Inferior parietal cortex (tissue), 1 donor: ENCODE measurements at regions not wholly inside any gene's neighbourhood (a gene's known extent, or its start where the extent isn't known, plus 50 kb on each side); places are given as distances from the start of the nearest gene placed in this dataset.

Experiments used
- DNase-seq: peaks from one replicate; pipeline ENCODE4 v3.0.0-alpha.2; 2016; ENCODE audit errors: extremely low spot score

DNA sequence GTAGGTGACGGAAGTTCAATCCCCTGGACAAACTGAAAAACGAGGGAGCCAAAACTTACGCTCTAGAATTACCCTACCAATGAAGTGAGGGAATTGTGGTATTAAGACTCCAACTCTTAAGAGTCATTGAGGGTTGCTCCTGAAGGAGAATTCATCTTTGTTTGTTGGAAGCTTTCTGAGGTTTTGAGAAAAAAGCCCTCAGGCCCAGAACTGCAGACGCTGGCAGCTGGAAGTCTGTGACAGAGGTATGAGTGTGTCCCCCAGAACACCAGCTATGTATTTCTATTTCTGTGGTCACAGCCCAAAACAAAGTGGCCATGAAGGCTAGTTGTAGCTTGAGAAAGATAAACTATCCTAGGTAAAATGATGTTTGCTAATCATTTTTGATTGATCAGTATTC, 438.8 kb upstream of the B3GALT2 start:
- no peak for DNase-seq

DNA sequence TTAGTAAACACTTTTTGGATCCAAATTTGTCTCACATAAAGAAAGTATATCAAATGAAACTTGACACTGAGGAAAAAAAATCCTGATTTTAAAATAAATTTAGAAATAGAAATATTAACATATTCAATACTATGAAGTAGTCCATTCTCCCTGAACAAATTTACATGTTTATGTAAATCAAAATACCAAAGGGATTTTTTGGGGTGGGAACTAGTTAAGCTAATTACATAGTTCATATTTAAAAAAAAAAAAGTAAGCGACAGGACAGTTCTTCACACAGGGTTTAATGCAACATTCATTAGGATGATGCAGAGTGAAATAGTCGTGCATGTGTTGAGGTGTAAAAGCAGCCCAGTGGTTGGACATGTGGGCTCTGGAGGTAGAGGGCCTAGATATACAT, 433.5 kb upstream of the B3GALT2 start:
- no peak for DNase-seq

DNA sequence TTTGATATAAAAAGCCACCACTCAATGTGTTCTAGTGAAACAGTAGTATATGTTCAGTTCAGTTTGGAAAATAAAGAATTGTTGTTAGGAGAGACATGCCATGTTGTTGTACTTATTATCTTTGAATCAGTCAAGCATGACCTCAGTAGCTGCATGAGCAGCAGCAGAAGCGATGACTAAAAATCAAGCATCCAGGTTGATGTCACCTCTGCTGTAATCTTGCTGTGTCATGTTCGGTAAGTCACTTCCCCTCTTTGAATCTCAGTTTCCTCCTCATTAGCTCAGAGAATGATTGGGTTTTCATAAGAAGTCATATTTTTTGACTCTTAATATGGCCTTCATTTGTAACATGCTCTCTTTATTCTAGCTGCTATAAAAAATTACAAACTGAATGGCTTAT, 428.4 kb upstream of the B3GALT2 start:
- no peak for DNase-seq

DNA sequence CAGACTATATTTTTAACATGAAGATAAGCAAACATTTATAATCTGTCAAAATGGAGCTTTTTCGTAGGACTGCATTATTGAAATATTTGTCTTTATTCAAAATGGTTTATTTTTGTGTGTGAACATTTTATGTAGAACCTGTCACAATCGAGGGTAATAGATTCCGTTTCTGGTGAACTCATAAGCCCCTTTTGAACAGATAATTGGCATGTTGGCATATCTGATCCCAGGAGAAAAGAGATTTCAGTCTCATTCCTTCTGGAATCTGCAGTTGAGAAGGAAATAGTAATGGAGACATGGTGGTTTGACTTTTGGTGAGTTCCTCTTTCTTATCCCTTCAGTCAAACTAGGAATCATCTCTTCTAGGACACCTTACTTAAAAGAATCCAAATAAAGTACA, 427.9 kb upstream of the B3GALT2 start:
- DNase-seq, result no peak

DNA sequence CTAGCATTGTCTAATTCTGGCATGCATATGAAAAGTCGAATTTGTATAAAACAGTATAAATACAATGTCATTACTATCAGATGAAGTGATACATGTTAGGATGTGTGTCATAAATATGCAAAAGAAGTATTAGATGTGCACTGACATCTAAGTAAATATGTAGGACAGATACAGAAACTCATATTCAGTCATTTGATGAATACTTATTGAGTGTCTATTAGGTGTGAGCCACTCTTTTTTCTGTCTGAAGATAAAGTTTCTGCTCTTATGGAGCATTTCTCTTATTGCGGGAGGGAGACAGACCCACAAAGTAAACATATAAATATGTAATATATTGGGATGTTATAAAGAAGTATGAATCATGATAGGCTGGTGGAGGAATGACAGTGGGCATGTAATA, 426.6 kb upstream of the B3GALT2 start:
- DNase-seq, result no peak

DNA sequence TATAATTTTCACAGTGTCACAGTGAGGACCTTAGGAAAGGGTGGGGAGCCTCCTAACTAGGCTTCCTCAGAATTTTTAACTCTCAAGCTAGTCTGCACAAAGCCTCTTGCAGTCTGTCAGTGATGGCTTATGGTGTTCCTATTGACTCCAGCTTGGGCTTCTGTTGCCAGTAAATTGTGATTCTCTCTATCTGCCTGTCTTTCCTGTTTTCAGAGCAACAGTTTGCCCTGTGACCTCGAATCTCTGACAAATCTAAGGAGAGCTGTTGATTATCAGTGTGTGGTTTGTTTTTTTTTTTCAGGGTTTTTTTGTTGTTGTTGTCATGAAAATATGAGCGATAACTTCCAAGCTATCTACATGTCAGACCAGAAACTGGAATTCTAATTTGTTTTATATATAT, 423.2 kb upstream of the B3GALT2 start:
- DNase-seq, result no peak

DNA sequence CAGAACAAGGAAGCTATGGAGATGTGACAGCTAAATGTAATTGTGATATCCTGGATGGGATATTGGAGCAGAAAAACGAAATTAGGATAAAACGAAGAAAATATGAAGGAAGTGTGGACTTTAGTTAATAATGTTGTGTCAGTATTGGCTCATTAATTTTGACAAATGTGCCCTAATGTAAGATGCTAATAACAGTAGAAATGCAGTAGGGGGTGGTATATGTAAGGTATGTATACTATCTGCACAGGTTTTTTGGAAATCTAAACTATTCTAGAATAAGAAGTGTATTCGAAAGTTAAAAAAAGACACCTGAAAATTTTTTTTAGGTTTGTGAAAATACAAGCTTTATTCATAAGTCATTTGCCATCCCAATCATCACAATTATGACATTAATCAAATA, 421.4 kb upstream of the B3GALT2 start:
- no peak for DNase-seq

DNA sequence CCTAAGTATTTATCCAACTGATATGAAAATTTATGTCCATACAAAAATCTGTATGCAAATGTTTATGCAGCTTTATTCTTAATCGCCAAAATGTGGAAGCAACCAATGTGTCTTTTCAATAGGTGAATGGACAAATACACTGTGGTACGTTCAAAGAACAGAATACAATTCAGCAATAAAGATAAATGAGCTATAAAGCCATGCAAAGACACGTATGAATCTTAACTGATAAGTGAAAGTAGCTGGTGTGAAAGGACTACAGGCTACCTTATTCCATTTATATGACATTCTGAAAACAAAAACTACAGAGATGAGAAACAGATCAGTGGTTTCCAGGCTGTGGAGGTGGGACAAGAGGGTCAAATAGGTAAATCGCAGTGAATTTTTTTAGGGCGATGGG, 419.6 kb upstream of the B3GALT2 start:
- no peak for DNase-seq

DNA sequence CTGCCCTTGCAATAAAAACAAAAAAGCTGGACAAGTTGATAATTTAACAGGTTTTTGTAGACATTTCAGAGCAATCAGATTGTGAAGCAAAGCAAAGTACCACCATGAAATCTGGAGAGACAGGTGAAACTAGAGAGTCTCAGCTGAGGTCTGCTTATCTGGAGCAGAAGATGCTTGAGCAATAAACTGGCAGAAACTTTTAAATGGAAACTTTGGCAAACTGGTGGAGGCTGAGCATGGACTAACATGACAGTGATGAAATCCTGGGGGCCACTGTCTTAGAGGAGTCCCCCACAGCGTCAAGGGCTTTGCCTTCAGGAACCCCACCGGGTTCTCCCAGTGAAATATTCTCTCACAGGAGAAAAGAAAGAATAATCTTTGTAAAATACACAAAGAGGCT, 416.3 kb upstream of the B3GALT2 start:
- no peak for DNase-seq

DNA sequence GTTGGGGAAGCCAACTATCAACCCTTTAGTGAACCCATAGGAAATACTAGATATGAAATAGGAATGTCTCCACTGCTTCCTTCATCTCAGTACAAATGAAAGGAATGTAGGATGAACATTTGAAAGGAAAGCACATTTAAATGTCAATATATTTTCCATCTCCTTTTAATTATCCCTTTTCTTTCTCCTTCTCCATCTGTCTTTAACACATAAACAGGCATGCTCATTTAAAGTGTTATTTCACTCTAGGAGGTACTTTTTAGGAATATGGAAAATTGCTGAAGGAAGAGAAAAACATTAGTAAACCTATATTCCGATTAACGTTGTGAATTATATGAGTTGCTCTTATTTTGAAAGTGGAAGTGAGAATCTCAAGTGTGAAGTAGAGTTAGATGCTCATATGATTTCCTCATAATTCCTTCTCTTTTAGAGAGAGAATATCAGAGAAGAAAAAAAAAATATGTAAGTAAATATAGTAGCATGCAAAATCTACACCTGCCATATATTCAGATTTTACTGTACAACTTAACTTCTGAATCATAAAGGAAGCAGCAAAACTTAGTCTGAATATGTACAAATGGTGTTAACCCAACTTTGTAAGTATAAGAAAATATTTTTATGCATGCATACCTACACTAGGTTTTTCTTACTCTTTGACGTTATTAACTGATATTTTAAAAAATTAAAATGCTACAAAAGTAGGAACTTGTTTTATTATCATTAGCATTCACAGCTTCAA, 406.9 kb upstream of the B3GALT2 start:
- no peak for DNase-seq

DNA sequence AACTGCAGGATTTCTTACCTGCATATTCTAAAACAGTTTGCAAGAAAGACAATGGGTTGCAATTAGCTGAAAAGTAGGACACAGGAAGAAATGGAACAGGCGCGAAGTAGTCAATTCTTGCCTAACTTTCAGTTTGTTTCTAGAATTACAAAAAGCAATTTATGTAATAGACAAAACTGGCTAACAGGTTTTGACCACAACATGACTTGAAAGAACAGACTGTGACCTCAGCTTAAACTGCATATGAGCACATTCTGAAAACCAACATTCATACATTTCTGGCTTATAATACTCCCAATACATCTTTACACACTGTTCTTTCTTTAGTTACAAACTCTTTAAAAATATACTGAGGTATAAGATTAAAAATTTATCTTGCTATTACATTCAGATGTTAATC, 405.9 kb upstream of the B3GALT2 start:
- no peak for DNase-seq

DNA sequence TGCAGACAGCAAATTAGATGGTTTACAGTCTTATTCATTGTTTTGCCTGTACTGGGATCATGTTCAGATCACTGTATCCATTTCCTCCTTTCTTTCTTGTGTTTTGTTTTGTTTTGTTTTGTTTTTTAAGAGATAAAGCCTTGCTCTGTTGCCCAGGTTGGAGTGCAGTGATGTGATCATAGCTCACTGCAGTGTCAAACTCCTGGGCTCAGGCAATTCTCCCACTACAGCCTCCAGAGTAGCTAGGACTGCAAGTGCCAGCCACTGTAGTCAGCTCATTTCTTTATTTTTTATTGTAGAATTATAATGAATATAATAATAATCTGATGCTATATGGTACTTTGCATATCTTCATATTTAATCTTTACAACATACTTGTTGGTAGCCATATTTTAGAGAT, 403.7 kb upstream of the B3GALT2 start:
- DNase-seq, result no peak

DNA sequence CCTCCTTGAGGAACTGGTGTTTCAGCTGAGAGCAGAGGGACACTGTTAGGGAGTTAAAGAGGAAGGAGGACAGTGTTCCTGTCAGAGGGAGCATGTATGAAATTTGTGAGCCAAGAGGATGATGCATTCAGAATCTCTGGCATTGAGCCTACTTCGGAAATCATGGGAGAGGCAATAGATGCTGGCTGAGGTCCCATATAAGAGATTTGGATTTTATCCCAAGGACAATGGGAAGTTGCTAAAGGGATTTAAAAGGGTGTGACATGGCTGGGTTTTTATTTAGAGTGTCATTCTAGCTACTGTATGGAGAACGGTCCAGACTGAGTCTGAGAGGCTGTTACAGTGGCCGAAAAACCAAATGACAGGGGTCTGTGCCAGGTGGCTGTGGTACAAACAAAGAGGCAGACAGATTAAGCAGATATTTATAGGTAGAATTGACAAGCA, 403.2 kb upstream of the B3GALT2 start:
- DNase-seq, result no peak

DNA sequence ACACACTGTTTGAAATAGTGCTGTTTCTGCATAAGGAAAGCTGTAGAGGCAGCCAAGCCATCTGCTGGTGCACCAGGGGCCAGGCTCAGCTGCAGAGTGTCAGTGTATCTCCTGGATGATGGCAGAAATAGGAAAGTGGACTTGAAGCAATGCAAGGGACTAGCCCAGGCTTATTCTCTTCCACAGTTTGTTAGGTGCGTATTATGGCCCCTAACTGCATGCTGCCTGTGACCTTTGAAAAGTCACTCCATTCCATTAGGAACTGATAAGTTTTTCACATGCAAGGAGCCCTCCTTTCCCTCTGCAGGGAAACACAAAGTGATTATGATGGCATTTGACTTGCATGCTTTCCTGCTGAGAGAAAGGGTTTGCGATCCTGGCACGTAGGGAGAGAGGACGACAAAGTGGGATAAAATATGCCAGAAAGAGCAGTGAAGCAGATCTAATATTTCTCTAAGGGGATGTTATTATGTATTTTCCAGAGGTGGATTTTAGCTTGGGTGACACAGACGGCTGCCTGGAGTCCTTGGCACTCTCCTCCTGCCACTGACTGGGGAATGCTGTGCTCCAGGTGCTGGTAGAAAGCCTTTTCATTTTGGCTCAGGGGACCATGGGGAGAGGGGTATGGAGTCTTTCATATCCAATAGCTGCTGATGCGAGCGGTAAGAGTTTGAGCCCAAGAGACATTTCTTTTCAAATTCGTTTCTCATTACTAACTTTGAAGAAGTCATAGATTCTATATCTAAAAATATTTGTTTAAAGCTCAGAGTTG, 402.1 kb upstream of the B3GALT2 start:
- DNase-seq, result no peak

DNA sequence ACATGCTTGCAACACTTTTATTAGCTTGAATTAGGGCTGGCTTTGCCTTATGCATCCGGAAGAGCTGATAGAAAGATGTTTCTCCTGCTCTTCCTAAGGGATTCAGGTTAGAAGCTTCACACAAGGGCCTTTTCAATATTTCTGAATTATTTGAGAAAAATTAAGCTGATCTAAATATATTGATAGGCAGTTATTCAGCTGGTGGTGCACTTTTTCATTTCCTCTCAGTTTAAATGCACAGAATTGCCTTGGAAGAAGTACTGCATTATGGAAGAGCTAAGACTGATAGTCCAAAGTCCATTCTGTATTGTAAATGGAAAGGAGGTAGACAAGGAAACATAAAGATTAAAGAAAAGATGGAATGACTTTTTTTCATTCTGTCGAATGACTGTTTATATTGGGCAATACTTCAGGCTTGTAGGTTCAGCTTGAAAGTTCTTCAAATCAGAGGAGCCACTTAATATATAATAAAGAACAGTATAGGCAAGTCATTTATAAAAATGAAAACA, 398.4 kb upstream of the B3GALT2 start:
- DNase-seq, result no peak

DNA sequence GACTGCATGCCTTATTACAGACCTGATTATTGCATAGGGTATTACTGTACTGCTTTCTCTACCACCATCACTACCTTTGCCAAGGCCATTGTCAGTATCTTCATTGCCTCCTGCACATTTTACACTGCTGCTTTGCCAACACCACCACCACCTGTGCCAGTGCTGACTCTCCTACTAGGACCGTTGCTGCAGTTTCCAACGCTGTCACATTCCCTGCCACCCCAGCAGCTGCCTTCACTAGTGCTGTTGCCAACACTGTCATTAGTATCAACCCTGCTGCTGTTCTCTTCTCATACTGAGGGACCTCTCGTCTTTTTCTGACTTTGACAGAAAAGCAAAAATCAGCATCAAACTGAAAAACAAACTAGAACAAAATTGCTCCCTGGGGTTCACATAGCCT, 394.9 kb upstream of the B3GALT2 start:
- no peak for DNase-seq

DNA sequence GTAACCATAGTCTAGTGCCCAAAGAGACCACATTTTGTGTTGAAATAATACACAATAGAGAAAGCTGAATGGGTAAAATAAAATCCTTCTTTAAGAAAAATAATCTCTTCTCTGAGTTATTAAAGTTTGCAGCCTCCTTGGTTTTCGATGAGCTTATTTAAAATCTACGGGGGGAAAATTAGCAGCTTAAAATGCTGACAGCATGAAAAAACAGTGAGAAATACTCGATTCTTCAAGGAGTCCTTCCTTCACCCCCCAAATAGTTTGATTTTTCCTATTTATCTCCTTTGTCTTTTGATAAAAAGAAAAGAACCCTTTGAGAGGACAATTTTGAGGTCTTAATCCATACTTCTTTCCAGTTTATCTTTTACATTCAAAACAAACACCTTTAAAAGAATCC, 394.0 kb upstream of the B3GALT2 start:
- no peak for DNase-seq

DNA sequence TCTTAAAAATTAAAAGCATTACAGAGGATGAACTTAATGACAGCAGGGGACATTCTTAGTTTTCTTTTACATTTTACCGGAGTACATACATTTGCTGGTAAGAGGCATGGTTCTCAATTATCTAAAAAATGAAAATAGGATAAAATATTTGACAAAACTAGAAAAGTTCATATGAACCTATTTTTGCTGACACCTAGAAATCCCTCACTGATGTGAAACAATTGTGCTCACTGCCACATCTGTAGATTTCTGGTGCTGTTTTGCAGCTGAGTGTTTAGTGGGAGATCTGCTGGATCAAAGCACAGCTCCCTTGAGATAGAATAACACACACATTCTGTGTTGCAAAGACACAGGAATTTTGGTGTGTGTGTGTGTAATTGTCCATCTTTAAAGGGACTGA, 392.9 kb upstream of the B3GALT2 start:
- DNase-seq, result no peak

DNA sequence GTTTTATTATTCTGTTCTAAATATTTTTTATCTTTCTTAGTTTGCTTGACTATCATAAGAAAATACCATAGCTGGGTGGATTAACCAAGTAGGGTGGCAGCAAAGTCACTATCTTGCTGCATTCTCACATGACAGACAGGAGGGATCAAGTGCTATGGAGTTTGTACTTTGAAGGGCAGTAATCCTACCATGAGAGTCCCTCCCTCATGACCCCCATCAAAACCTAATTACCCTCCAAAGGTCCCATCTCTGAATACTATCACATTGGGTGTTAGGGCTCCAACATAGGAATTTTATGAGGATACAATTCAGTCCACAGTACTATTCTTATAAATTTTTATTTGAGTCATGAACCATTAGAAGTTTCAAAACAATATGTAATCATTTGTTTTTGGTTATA, 388.5 kb upstream of the B3GALT2 start:
- no peak for DNase-seq

DNA sequence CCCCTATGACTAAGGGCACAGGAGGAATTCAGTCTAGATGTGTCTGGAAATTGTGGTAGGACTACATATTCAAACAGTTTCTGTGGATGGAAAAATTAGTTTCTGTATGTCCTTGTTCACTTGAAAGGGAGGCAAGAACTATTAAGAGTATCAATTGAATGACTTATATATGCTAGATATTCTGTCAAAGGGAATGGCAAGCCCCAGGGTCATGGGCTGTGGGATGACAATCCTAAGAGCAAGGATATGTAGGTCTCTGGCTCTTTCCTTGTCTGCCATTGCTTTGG, 383.5 kb upstream of the B3GALT2 start:
- DNase-seq, result no peak

DNA sequence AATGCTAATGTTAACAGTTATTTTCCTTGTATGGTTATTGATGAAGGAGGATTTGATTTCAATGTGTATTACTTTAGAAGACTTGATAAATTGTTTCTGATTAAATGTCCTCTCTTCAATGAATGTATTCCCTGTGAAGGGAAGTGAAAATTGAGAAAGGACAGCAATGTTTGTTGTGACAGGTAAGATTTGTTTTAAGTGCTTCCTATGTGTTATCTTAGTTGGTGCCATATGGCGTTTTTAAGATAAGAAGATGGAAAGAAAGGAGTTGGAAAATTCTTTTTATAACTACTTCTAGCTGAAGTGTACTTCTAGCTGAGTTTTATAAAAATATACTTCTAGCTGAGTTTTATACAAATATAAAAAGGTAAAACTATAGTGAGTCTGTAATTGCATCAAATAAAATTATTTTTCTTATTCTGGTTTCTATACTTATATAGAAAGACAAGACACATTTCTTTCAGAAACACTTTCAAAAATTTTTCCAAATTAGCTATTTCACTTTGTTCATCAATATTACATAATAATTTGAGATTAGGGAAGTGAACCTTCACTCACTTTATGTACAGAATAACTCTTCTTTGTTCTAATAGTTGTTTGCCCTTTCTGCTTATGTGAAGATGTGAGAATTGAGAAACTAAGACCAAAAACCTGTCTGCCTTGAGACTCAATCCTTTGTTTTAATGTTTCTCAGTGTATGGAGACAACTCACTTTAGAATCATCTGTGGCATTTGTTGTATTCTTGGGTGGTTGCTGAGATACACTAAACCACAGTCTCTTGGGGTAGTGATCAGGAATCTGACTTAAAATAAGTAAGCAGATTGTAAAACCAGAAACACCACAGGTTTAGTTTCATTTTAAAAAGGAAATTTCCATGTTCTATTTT, 382.9 kb upstream of the B3GALT2 start:
- no peak for DNase-seq

DNA sequence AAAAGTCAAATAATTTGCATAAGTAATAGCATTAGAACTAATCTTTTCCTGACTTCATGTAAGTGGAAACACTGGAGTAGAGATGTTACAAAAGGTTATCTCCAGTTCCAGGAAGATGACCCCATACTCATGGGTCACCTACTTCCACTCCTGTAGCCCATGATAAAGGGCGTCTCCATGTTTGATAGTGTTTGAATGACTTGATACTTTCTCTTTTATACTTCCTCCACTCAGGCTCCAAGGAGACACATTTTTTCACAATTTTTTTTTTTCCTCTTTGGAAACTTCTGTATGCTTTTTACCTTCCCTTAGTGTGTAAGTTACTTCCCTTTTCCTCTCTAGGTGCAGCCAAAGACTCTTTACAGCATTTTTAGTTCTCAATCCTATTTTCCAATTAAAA, 382.1 kb upstream of the B3GALT2 start:
- DNase-seq, result no peak

DNA sequence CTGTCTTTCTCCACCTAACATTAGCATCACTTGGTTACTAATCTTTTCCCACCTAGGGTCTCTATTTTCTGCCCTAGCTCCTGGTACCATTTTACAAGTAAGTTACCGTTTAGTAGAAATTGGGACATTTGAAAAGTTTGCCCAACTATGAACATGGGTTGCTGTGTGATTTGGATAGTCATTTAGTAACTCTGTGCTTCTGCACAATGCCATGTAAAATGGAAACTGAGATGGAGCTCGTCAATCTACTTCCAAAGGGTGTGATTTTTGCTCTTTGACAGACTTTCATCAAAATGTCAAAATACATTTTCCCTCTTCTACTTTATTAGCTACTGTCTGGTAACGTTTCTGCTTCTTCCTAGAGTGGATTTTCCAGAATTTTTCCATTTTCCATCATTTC, 381.5 kb upstream of the B3GALT2 start:
- no peak for DNase-seq
